SK-N-SH (cell line): ENCODE measurements at regions not wholly inside any gene's neighbourhood (a gene's known extent, or its start where the extent isn't known, plus 50 kb on each side); places are given as distances from the start of the nearest gene placed in this dataset.

Source experiments
- CTCF ChIA-PET: fragments of 300-600, 350-600 bp; formaldehyde crosslinking; extraction: SDS; loops from one replicate; lab custom pipeline; 2021; lab: Yijun Ruan, JAX
- POLR2A ChIA-PET: fragments of 350-600 bp; sonication (Branson Sonifier 250); formaldehyde crosslinking; extraction: SDS; loops from one replicate; lab custom pipeline; 2020; ENCODE audit warnings: antibody characterized with exemption, inconsistent platforms; lab: Yijun Ruan, JAX
- DNase-seq: peaks from one replicate; pipeline ENCODE4 v3.0.0; 2012
- H2AFZ ChIP-seq: fragments of 200-600 bp; sonication (generic); 2 replicates; pipeline ENCODE4 v1.8.1; 2016; ENCODE audit warnings: antibody characterized with exemption, mild to moderate bottlenecking, low read depth
- H3F3A ChIP-seq: fragments of 200-600 bp; sonication (generic); replicated peaks from 2 replicates; pipeline ENCODE3; 2016; ENCODE audit warnings: antibody characterized with exemption, mild to moderate bottlenecking; ENCODE audit not compliant: insufficient read depth
- H3K27ac ChIP-seq, 2 experiments: fragments of 200-500 bp in 1 of 2; fragments of 200-600 bp in 1 of 2; sonication (Bioruptor generic) in 1 of 2; sonication (generic), shearing (Covaris generic) in 1 of 2; 2 replicates each; pipeline versions ENCODE4 v1.5.1 to v1.6.1; 2014 to 2016; ENCODE audit warnings: low read depth in 2 of 2, inconsistent platforms in 1 of 2, low read length in 1 of 2, mild to moderate bottlenecking in 1 of 2, mixed read lengths in 1 of 2
- H3K27me3 ChIP-seq: fragments of 200-600 bp; sonication (generic), shearing (Covaris generic); 2 replicates; pipeline ENCODE4 v1.6.1; 2016; ENCODE audit warnings: mixed run types; ENCODE audit not compliant: insufficient read depth
- H3K36me3 ChIP-seq, 2 experiments: fragments of 200-500 bp in 1 of 2; fragments of 200-600 bp in 1 of 2; sonication (Bioruptor generic) in 1 of 2; sonication (generic) in 1 of 2; replicated peaks in 1 of 2; 2 replicates each; pipeline versions ENCODE3 to v1.5.1; 2014 to 2016; ENCODE audit warnings: low read length in 1 of 2, mild to moderate bottlenecking in 1 of 2; ENCODE audit not compliant: insufficient read depth in 2 of 2, control insufficient read depth in 1 of 2
- H3K4me1 ChIP-seq, 2 experiments: fragments of 200-500 bp in 1 of 2; fragments of 200-600 bp in 1 of 2; sonication (Bioruptor generic) in 1 of 2; sonication (generic), shearing (Covaris generic) in 1 of 2; 2 replicates each; pipeline versions ENCODE4 v1.5.1 to v1.6.1; 2014 to 2016; ENCODE audit warnings: low read depth in 1 of 2, low read length in 1 of 2, mixed run types in 1 of 2; ENCODE audit not compliant: insufficient read depth in 2 of 2, control insufficient read depth in 1 of 2
- H3K4me2 ChIP-seq: fragments of 200-600 bp; sonication (generic), shearing (Covaris generic); 2 replicates; pipeline ENCODE4 v1.6.1; 2017; ENCODE audit warnings: mixed run types
- H3K4me3 ChIP-seq, 2 experiments: fragments of 200-500 bp in 1 of 2; fragments of 200-600 bp in 1 of 2; sonication (Bioruptor generic) in 1 of 2; sonication (generic), shearing (Covaris generic) in 1 of 2; 2 replicates each; pipeline versions ENCODE4 v1.5.1 to v1.8.1; 2014 to 2016; ENCODE audit warnings: low read depth in 2 of 2, inconsistent platforms in 1 of 2, low read length in 1 of 2, mild to moderate bottlenecking in 1 of 2, mixed read lengths in 1 of 2, moderate library complexity in 1 of 2
- H3K79me2 ChIP-seq: fragments of 200-600 bp; sonication (generic); 2 replicates; pipeline ENCODE4 v1.8.1; 2017; ENCODE audit warnings: mild to moderate bottlenecking; ENCODE audit not compliant: insufficient read depth
- H3K9ac ChIP-seq: fragments of 200-600 bp; sonication (generic); 2 replicates; pipeline ENCODE4 v1.6.1; 2017; ENCODE audit warnings: mixed run types
- H3K9me2 ChIP-seq: fragments of 200-600 bp; sonication (generic); 2 replicates; pipeline ENCODE4 v1.6.1; 2017; ENCODE audit warnings: mixed run types
- H3K9me3 ChIP-seq: fragments of 200-600 bp; sonication (generic); 2 replicates; pipeline ENCODE4 v1.6.1; 2017; ENCODE audit warnings: mixed run types, mild to moderate bottlenecking, moderate library complexity
- H4K20me1 ChIP-seq: fragments of 200-600 bp; sonication (generic); 2 replicates; pipeline ENCODE4 v1.6.1; 2017; ENCODE audit warnings: mild to moderate bottlenecking, mixed run types; ENCODE audit not compliant: insufficient read depth
- CHD2 ChIP-seq: fragments of 150-350 bp; IDR thresholded peaks from 2 replicates; pipeline ENCODE4 v1.6.1; 2018; ENCODE audit warnings: low read length; ENCODE audit not compliant: partially characterized antibody
- CTCF ChIP-seq: fragments of 200-600 bp; sonication (generic); IDR thresholded peaks from 2 replicates; pipeline ENCODE4 v1.6.1; 2017; ENCODE audit warnings: antibody characterized with exemption, mild to moderate bottlenecking, moderate library complexity
- FOSL2 ChIP-seq: IDR thresholded peaks from 2 replicates; pipeline ENCODE4 v1.4.0; 2012; ENCODE audit warnings: low read depth, mild to moderate bottlenecking, moderate library complexity, borderline replicate concordance
- JUND ChIP-seq: IDR thresholded peaks from 2 replicates; pipeline ENCODE4 v1.4.0; 2012
- MEF2A ChIP-seq: IDR thresholded peaks from 2 replicates; pipeline ENCODE4 v1.4.0; 2012; ENCODE audit warnings: low read depth, borderline replicate concordance
- NFIC ChIP-seq: IDR thresholded peaks from 2 replicates; pipeline ENCODE4 v1.4.0; 2012; ENCODE audit warnings: borderline replicate concordance
- NRF1 ChIP-seq: IDR thresholded peaks from 2 replicates; pipeline ENCODE4 v1.6.1; 2012; ENCODE audit warnings: low read depth, mild to moderate bottlenecking, low read length
- POLR2AphosphoS5 ChIP-seq: IDR thresholded peaks from 2 replicates; pipeline ENCODE4 v1.6.1; 2012; ENCODE audit warnings: low read depth, low read length
- RCOR1 ChIP-seq: fragments of 150-350 bp; IDR thresholded peaks from 2 replicates; pipeline ENCODE4 v1.6.1; 2017; ENCODE audit warnings: antibody characterized with exemption, low read length
- RFX5 ChIP-seq: IDR thresholded peaks from 2 replicates; pipeline ENCODE4 v1.6.1; 2012; ENCODE audit warnings: mild to moderate bottlenecking, improper control_type of control experiment, low read length
- RXRA ChIP-seq: IDR thresholded peaks from 2 replicates; pipeline ENCODE4 v1.4.0; 2012; ENCODE audit warnings: low read depth, mild to moderate bottlenecking, borderline replicate concordance
- SIN3A ChIP-seq: IDR thresholded peaks from 2 replicates; pipeline ENCODE4 v1.6.1; 2012; ENCODE audit warnings: low read depth, mild to moderate bottlenecking, low read length, moderate library complexity, borderline replicate concordance
- TAF1 ChIP-seq: IDR thresholded peaks from 2 replicates; pipeline ENCODE4 v1.6.1; 2012; ENCODE audit warnings: low read depth, mild to moderate bottlenecking, low read length, moderate library complexity, borderline replicate concordance
- TCF12 ChIP-seq: IDR thresholded peaks from 2 replicates; pipeline ENCODE4 v1.4.0; 2012
- WGBS: methylation state at CpG from one replicate; pipeline ENCODE4 v1.1.6; 2017; ENCODE audit warnings: low lambda C conversion rate; 5-methylcytosine and 5-hydroxymethylcytosine counted together
- TF ChIP-seq, protein P1 (sequence below): fragments of 150-350 bp; IDR thresholded peaks from 2 replicates; pipeline ENCODE4 v1.6.1; 2016; ENCODE audit warnings: mild to moderate bottlenecking, low read depth, low read length
- TF ChIP-seq, protein P2 (sequence below): IDR thresholded peaks from 2 replicates; pipeline ENCODE4; 2012
- TF ChIP-seq, protein P3 (sequence below): fragments of 150-350 bp; IDR thresholded peaks from 2 replicates; pipeline ENCODE4 v1.6.1; 2017; ENCODE audit warnings: antibody characterized with exemption, low read length, low read depth, borderline replicate concordance

GRCh38 chr11:33988586-33989370, 62.8 kb upstream of the CAPRIN1 start:
- Histone ChIP-seq H3K4me2 (no peak overlapping the region), H3K36me3 (no peaks in the 10 kb centered on the region), H4K20me1 (no peaks in the 10 kb centered on the region), H3K27ac (no peak overlapping the region), H3K79me2 (no peaks in the 10 kb centered on the region), H3K9me2 (no peaks in the 10 kb centered on the region), H2AFZ (no peak overlapping the region), H3K9me3 (no peaks in the 10 kb centered on the region), H3K4me3 (no peak overlapping the region), H3K27me3 (peaks cover 7% of the 10 kb centered on the region; the same call in 1 of the 2 replicates), H3K4me1 (peaks cover 0 to 10% of the 10 kb centered on the region in 2 experiments; a peak in 1 of 4 replicates), H3F3A (no peaks in the 10 kb centered on the region), H3K9ac (no peak overlapping the region)
- 53% methylated on average over 7 of the region's 7 CpGs for WGBS
- DNase-seq = no peak
- CTCF ChIA-PET = interaction anchor here (0.6 to 3.9 kb wide), 49 partner anchors 9 to 1213 kb away, joined by 3 to 45 read pairs (median 5); partner anchors contain the start of gene ABTB2
- TF ChIP-seq, protein P1, sequence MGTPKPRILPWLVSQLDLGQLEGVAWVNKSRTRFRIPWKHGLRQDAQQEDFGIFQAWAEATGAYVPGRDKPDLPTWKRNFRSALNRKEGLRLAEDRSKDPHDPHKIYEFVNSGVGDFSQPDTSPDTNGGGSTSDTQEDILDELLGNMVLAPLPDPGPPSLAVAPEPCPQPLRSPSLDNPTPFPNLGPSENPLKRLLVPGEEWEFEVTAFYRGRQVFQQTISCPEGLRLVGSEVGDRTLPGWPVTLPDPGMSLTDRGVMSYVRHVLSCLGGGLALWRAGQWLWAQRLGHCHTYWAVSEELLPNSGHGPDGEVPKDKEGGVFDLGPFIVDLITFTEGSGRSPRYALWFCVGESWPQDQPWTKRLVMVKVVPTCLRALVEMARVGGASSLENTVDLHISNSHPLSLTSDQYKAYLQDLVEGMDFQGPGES = no peak
- no peak for TF ChIP-seq CHD2
- TF ChIP-seq MEF2A = no peak
- TF ChIP-seq RXRA = no peak
- no peak for TF ChIP-seq TAF1
- TF ChIP-seq CTCF = no peak
- TF ChIP-seq, protein P2, sequence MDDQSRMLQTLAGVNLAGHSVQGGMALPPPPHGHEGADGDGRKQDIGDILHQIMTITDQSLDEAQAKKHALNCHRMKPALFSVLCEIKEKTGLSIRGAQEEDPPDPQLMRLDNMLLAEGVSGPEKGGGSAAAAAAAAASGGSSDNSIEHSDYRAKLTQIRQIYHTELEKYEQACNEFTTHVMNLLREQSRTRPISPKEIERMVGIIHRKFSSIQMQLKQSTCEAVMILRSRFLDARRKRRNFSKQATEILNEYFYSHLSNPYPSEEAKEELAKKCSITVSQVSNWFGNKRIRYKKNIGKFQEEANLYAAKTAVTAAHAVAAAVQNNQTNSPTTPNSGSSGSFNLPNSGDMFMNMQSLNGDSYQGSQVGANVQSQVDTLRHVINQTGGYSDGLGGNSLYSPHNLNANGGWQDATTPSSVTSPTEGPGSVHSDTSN = no peak
- no peak for TF ChIP-seq SIN3A
- TF ChIP-seq TCF12 = no peak
- TF ChIP-seq JUND = no peak
- TF ChIP-seq RCOR1 = no peak
- no peak for TF ChIP-seq NFIC
- TF ChIP-seq FOSL2 = no peak
- TF ChIP-seq NRF1 = no peak
- TF ChIP-seq POLR2AphosphoS5 = no peak
- no peak for TF ChIP-seq RFX5
- TF ChIP-seq, protein P3, sequence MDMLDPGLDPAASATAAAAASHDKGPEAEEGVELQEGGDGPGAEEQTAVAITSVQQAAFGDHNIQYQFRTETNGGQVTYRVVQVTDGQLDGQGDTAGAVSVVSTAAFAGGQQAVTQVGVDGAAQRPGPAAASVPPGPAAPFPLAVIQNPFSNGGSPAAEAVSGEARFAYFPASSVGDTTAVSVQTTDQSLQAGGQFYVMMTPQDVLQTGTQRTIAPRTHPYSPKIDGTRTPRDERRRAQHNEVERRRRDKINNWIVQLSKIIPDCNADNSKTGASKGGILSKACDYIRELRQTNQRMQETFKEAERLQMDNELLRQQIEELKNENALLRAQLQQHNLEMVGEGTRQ = no peak
- POLR2A ChIA-PET = no interaction called here
